ENCODE measurements at regions not wholly inside any gene's neighbourhood (a gene's known extent, or its start where the extent isn't known, plus 50 kb on each side); places are given as distances from the start of the nearest gene placed in this dataset.

GRCh38 chr4:35884714-35885480 lies 359.4 kb downstream of the ARAP2 start:
- no peak for TF ChIP-seq SUZ12 (IDR thresholded peaks at IDR 0.05; ENCODE audit: extremely low read depth, insufficient read depth, insufficient read length)
- TF ChIP-seq ZNF274 (IDR thresholded peaks at IDR 0.05; ENCODE audit: low read depth, low read length), result no peak
- no peak for TF ChIP-seq YY1 (IDR thresholded peaks at IDR 0.05; ENCODE audit: insufficient read depth, insufficient read length)

All from NT2/D1 (cell line).